NCI-H187 (cell line): ENCODE measurements at regions not wholly inside any gene's neighbourhood (a gene's known extent, or its start where the extent isn't known, plus 50 kb on each side); places are given as distances from the start of the nearest gene placed in this dataset.
"Not testable (repeated sequence)": the region's sequence is repeated elsewhere in the genome, so short reads cannot be mapped to it uniquely, and the experiment has no call there.

Experiments
- DNase-seq, 2 experiments: peaks; one replicate each; lab custom pipeline; 2025; lab: John Stamatoyannopoulos, UW

DNA sequence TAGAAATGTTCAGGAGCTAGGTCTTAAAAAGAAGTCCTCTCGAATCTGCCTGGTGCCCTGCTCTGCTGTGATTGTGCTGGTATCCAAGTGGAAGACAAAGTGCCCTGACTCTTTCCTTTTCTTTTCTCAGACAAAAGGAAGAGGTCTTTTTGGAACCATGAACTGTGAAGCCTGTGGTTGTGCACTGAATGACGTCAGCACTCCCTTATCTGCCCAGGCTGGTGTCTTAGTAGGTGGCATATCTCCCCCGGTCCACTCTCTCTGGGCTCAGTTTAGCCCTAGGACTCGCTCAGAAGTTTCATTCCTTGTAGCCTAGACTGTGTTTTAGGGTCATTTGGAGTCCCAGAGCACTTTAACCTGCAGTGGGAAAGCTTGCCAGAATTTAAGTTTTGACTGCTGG lies 400.3 kb upstream of the CT83 start:
- DNase-seq = no peak

DNA sequence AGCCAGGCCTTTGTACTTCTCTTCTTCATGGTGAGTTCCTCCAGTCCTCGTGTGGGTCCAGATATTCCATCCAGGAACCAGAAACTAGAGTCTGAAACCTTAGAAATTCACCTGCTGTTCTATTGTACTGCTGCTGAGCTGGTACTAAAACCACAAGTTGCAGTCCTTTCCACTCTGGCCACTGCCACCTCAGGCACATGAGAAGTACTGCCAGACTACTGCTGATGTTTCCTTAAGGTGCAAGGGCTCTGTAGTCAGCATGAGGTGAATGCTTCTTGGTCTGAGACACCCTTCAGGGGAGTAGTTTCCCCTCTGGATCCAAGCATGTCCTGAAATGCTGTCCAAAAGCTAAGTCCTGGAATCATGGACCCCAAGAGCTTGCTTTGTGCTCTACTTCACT lies 399.6 kb upstream of the CT83 start:
- DNase-seq = no peak

DNA sequence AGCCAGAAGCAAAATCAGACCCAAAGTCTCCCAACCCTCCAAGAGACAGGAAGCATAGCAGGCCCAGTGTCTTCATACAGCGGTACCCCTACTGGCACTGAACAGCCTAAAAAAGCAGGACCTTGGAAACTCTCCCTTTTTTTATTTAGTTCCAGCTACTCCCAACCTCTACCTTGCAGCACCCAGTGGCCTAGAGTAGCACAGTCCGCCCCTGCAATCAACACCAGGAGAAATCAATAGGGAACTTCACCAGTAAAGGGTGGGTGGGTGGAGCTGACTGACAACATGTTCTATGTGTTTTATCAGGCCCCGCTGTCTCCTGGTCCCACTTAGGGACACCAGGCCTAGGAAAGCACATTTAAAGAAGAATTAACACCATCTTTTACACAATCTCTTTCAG lies 378.5 kb upstream of the CT83 start:
- no peak for DNase-seq

DNA sequence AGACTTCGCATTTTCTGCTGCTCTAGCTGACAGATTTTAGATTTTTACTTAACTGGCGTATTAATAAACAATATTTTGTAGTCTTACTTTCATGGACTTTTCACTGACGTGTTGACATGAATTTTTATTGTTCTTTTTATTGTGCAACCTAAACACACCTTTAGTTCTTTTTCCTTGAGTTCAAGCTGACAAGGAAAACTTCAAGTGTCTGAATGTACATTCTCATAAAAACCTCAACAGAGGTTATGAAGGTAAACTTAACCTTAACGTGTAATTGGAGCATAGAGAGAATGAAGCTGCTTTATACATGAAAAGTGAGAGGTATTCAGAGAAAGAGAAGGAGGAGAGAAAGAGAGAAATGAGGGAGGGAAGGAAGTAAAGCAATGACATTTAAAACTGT lies 364.3 kb upstream of the CT83 start:
- DNase-seq = no peak

DNA sequence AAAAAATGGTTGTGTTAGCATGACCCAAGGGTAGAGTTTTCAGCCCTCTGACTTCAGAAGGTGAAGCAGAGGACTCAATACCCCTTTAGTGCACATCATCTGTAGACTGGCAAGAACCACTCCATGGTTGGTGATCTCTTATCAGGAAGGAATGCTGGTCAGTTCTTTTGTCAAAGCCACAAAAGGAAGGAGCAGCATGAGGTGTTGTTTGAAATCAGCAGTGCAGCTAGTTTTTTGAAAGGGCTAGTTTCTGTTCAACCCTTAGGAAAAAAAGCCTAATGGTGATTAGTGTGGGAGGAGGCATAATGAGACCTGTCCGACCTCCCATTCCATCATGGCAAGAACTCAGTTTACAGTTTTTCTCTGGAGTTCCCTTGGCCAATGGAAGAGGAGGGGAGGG lies 362.0 kb upstream of the CT83 start:
- no peak for DNase-seq

DNA sequence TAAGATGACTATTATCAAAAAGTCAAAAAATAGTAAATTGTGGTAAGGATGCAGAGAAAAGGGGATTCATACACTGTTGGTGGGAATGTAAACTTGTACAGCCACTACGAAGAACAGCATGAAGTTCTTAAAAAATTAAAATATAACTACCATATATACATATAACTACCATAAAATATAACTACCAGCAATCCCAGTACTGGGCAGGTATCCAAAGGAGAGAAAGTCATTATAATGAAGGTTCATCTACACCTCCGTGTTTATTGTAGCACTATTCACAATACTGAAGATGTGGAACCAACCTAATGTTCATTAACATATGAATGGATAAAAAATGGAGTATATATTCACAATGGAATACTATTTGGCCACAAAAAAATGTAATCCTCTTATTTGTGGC lies 360.9 kb upstream of the CT83 start:
- DNase-seq = no peak

DNA sequence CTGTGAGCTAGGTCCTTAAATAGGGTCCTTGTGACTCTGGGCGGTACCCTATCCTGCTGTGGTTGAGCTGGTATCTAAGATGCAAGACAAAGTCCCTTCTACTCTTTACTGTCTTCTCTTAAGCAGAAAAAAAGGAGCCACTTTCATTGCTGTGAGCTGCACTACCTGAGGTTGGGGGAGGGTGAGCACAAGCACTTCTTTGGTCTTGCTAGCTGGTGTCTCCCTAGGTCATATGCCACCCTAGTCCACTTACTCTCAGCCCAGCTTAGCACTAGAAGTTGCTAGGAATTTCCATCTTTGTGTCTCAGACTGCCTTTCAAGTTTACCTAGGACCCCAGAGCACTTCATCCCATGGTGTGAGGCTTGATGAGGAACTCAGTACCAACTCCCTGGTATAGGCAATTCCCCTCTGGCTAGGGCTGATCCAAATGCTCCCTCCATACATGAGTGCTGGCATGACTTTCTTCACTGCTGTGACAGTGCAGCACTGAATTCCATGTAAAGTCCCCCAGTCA lies 343.6 kb upstream of the CT83 start:
- DNase-seq = no peak

DNA sequence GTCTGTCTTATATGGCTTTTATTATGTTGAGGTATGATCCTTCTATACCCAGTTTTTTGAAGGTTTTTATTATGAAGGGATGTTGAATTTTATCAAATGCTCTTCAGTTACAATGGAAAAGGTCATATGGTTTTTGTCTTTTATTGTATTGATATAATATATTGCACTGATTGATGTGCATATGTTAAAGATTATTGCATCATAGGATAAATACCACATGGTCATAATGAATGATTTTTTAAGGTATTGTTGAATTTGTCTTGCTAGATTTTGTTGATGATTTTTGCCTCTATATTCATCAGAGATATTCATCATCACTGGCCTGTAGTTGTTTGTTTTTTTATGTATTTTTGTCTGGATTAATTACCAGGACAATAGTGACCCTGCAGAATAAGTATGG lies 339.2 kb upstream of the CT83 start:
- no peak for DNase-seq

DNA sequence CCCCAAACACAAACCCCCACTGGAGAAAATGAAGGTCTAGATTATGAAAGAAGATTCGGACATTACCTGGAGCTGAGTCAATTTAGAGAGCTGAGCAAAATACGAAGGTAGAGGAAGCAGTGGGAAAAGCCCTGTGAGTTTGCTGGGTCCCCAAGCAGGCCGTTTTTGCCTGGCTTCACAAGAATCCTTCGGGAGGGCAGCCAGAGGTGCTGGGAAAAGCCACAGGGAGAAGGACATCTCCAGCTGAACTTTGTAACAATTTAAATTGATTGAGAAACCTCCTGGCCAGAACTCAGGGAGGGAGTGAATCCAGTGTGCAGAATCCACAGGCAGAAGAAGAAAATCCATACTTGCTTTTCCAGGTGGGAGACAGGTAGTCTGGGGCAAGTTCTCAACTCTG lies 319.1 kb upstream of the CT83 start:
- DNase-seq = no peak

DNA sequence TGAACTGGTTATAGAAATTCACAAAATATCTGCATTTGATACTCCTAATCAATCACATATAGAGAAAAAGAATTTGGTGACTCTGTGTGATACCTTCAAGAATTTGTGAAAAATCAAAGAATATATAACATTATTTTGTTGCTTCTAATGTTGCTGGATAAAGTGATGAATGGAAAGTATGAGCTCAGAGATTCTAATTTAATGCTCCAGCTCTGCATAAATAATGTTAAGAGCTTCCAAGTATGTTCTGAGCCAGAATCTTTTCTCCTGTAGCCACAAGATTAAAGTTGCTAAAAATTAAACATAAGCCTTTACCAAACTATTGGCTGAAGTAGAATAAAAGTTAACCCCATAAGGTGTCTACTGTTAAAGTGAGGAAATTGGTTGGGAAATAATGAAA lies 294.7 kb upstream of the CT83 start:
- DNase-seq = no peak

DNA sequence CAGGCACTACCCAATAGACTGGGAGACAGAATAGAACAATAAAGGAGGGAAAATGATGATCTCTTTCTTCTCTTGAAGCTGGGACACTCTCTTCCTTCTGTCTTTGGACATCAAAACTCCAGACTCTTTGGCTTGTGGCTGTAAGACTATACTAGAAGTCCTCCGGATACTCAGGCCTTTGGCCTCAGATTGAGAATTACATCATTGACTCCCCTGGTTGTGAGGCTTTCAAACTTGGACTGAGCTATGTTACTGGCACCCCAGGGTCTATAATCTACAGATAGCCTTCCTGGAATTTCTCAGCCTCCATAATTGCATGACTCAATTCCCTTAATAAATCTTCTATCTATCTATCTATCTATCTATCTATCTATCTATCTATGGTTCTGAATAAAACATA lies 294.2 kb upstream of the CT83 start:
- DNase-seq = no peak

DNA sequence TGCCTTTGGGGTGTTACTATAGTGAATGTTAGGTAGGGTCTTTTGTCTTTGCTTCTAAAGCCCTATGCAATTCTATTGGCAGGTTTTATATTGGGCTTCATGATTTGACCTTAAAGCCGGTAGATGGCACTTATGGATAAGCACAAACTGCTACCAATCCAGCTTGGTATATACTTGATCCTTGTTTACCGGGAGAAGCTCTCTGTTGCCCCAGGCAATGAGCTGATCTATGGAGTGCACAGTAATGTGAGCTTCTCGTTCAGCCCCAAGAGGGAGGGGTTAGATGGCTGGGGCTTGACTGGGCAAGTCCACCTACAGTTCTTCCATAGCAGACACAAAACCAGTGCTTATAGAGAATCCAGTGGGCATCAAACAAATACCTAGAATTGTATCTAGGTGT lies 287.2 kb upstream of the CT83 start:
- peak in 1 of 2 experiments; percentile 14 for DNase-seq

DNA sequence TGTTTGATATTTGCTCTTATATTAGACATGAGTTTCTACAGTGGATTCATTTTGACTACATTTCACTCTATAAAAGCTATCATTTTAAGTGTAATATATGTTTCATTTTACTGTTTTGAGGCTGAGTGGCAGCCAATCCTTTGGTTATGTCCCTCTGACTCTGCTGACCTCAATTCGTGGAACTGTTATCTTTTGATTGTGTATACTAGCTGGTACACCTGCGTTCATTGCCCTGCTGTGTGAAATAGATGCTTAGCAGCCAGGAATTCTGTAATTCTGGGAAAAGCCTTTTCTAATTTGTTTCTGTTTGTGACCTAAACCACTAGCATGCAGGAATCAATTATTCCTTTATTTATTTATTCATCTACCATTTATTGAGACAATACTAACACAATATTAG lies 269.4 kb upstream of the CT83 start:
- DNase-seq = no peak

DNA sequence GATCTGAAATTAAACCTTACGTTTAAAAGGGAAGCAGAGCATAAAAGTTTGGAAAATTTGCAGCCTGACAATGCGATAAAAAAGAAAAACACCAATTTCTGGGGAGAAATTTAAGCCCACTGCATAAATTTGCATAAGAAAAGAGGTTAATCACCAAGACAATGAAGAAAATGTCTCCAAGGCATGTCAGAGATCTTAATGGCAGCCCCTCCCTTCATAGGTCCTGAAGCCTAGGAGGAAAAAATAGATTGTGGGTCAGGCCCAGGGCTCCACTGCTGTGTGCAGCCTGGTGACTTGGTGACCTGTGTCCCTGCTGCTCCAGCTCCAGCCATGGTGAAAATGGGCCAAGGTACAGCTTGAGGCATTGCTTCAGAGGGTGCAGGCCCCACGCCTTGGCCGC lies 264.0 kb upstream of the CT83 start:
- DNase-seq = no peak

DNA sequence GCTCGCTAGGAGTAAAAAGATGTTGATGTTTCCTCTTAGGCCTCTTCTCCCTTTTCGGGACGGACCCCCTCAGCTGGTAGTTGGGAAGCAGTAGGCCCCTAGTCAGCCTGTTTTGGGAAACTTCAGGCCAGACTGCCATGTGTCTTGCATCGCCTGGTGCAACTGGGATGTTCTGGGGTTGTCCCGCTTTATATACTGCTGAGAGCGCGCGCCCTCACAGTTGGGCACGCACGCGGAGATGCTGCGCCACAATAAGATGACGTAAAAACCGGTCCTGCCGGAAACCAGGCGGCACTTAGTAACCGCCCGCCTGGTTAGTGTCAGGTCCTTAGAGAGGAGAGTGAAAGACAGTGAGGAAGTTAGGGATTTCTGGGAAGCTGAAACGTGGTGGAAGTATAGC lies 231.3 kb upstream of the CT83 start:
- DNase-seq = no peak

DNA sequence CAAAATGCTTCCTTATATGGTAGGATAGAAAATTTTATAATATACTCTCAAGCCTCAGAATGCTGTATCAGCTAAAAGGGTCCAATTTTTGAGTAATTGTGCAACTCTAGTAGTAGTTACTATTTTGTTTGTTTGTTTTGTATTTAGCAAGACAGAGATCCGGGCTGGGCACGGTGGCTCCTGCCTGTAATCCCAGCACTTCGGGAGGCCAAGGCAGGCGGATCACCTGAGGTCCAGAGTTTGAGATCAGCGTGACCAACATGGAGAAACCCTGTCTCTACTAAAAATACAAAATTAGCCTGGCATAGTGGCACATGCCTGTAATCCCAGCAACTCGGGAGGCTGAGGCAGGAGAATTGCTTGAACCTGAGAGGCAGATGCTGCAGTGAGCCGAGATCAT lies 216.8 kb upstream of the CT83 start:
- not testable (repeated sequence) for DNase-seq

DNA sequence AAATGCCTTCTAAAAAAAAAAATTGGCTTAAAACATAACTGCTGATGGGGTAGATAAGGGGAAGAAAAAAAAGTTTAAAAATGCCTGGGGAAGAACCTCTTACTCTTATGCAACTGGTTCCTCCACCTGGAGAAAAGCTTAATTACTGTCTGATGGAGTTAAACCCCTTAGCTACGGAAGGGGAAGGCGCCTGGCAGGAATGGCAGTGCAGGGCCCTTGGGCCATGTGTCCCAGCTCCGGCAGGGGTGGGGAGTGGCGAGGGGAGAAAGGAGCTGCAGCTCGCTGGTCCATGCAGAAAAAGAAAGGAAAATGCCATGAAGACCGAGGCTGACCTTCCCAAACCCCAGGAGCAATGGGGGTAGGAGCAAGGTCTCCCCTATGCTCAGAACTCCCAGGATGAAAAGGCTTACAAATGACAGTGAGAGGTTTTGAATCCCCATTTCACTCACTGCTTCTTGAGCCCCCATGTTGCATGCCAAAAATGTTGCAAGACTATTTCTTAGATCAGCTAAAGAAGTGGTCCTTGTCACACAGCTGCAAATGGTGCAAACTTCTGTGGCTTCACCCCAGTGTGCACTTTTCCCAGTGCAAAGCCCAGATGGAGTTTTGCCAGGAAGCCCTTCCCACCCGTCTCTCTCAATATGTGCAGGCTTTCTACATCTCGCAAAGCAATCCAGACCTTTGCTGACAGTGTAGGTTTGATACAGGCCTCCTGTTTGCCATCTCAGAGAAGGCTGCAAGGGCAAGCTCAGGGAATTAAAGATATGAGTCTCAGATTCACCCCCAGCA lies 204.8 kb upstream of the CT83 start:
- DNase-seq = no peak

DNA sequence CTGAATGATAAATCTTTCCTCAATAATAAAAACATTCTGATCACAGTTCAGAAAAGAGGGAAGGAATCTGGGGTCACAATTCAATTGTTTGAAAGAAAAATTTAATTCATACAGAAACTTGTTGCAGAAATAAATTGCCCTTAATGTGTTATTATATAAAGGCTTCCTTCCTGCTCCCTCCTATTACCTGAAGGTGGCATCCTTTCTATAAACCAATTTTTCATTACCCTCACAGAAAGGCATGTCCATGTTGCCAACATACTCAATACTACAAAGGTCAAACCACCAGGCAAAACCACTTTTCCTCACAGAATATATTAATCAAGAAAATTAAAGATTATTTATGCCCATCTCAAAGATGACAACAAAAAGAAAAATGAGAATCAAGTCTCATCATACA lies 194.3 kb upstream of the CT83 start:
- no peak for DNase-seq

DNA sequence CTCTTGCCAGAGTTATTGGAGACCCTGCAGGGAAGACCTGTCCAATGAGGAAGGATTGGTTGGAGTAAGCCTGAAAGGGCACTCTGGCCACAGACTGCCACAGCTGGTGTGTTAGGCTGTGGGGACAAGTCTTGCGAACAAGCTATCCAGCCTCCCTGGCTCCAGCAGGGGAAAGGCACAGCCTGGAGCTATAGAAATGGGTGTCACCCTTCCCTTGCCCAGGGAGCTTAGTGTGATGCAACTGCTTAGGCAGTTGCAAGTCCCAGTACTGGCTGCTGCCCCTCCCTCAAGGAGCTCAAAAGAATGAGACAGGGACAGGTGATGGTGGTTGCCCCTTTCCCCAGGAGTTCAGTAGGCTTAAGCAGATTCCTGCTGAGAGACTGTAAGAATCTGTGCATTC lies 165.7 kb upstream of the CT83 start:
- DNase-seq = no peak

DNA sequence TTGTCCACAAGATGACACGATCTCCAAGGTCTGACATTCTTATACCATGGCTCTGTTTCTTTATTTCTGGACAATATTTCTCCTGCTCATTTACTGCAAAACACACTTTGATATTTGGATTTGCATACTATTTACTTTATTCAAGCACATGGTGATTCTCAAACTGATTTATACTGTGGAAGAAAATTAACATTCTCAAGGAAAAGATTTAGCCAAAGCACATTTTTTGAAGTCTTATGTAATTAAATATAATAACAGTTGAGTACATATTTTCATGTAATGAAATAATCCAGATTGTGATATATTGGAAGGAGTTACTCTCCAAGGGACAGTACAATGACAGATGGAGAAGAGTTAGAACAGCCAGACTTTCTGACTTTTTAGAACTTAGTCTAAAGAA lies 155.8 kb upstream of the CT83 start:
- DNase-seq = no peak

DNA sequence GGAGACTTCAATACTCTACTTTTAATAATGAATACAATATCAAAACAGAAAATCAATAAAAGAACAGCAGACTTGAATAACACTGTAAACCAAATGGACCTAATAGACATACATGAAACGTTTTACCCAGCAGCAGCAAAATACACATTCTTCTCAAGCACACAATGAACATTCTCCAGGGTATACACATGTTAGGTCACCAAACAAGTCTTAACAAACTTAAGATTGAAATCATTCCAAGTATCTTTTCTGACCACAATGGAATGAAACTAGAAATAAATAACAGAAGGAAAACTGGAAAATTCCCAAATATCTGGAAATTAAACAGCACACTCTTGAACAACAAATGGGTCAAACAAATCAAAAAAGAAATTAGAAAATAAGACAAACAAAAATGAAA lies 145.0 kb upstream of the CT83 start:
- DNase-seq = no peak

DNA sequence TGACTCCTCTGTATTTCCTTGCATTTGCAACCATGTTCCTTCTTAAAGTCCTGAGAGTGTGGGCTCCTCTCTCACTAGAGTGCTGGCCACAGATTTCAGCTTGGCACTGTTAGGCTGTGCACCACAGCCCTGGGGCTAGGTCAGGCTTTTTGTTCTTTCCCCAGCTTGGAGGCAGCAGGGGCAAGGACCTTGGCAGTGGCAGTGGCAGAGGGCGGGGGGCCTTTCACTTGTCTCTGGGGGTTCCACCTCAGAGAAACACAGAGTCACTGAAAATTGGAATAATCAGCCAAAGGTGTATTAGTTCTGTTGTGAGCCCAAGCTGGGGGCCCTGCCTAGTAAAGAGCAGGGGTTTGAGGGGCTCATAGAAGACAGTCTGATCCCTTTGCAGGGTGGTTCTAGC lies 142.8 kb upstream of the CT83 start:
- DNase-seq = no peak

DNA sequence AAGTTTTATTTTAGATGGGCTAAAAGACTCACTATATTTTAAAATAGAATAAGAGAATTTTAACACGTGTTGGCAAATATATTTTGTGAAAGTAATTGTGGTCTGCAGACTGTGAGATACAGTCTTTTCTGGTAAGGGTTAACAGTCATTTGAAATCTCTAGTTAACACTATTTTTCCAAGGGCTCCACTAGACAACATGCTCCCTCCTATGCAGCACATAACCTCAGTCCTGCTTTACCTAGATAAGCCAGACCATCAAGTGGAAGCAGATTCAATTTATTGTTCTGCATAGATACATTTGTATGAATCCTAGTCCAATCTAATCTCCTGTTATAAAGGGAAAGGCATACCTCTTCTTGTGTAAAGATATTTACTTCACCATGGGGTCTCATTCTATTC lies 133.2 kb upstream of the CT83 start:
- DNase-seq = no peak
